GM13977 (cell line): ENCODE measurements at regions not wholly inside any gene's neighbourhood (a gene's known extent, or its start where the extent isn't known, plus 50 kb on each side); places are given as distances from the start of the nearest gene placed in this dataset.

ENCODE experiments used
- DNase-seq: peaks from one replicate; pipeline ENCODE4 v3.0.0; 2012; ENCODE audit warnings: low spot score
- CTCF ChIP-seq: IDR thresholded peaks from 2 replicates; pipeline ENCODE4 v1.5.1; 2012; ENCODE audit warnings: mild to moderate bottlenecking, control low read depth; ENCODE audit not compliant: insufficient read depth; ENCODE audit errors: extremely low read depth, missing control alignments
- in situ Hi-C: fragments of 300-500 bp; cut with MboI; formaldehyde crosslinking; loops from one replicate; pipeline ENCODE4 v1.12.0; 2022; ENCODE audit warnings: low sequenced_read_pairs, low pct_unique_long_range_greater_than_20kb, mixed read lengths, inconsistent platforms; ENCODE audit not compliant: unreplicated experiment

- no peak for TF ChIP-seq CTCF
- no peak for DNase-seq
- in situ Hi-C loops, result no loop called here
Observed at GRCh38 chr6:101281266-101281665, 112.2 kb upstream of the GRIK2 start.

DNA sequence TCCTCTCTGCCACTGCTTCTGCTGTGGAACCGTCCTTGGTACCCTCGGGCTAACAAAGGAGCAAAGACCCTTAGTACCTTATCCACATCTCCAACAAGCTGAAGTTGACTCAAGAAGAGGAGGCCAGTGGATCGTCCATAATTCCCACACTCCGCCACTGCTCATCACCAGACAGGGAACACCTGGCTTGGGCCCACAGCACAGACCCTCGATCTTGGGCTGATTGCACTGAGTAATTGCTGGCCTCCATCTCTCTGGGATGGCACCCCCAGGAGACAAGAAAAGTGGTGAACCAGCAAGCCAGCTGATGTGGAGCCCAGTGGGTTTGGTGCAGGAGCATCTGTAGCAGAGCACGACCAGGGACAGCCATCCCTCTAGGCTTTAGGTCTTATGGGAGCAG is 109.4 kb upstream of the GRIK2 start:
- no peak for TF ChIP-seq CTCF
- in situ Hi-C loops, result no loop called here
- DNase-seq, result no peak

GRCh38 chr6:101286146-101286545 is 107.4 kb upstream of the GRIK2 start:
- DNase-seq, result no peak
- in situ Hi-C loops, result no loop called here
- TF ChIP-seq CTCF, result no peak

DNA sequence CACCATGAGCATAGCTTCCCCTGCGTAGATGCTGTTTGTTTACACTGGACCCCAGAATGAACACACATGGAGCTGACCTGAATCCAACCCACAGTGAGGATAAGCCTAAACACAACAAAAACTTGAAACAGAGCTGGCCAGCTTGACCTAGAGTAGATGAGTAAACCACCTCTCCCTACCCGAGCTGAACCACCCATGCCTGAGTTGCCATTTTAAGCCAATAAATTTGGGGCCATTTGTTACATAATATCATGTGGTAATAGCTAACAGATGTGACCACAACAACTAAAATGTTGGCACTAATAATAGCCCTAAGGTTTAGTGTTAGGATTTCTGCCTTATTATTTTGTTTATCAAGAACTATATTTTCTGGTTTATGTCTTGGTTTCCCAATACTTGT is 103.2 kb upstream of the GRIK2 start:
- in situ Hi-C loops, result no loop called here
- no peak for TF ChIP-seq CTCF
- no peak for DNase-seq

DNA sequence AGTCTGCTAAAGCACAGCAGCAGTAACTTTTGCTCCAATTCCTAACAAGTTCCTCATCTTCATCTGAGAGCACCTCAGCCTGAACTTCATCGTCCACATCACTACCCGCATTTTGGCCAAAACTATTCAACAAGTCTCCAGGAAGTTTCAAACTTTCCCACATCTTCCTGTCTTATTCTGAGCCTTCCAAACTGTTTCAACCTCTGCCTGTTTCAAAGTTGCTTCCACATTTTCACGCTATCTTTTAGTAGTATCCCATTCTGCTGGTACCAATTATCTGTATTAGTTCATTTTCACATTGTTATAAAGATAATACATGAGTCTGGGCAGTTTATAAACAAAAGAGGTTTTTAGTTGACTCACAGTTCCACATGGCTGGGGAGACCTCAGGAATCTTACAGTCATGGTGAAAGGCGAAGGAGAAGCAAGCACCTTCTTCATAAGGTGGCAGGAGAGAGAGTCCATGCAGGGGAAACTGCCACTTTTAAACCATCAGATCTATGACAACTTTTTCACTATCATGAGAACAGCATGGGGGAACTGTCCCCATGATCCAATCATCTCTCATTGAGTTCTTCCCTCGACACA is 99.4 kb upstream of the GRIK2 start:
- DNase-seq, result no peak
- TF ChIP-seq CTCF, result no peak
- in situ Hi-C loops, result no loop called here

DNA sequence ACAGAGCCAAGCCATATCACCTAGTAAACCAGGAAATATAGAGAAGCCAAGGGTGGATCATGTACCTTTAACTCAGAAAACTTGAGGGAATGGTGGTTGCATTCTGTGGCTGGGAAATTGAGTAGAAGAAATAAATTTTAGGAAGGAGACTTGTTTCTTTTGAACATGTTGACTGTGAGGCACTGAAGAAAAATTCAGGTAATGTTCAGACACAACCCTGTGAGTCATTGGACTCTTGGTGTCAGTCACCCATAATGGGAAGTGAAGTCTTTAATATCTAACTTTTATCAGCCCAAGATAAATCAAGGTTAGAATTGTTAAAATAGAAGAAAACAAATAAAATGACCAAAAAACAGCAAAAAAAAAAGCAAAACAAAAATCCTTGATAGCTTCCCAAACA is 98.8 kb upstream of the GRIK2 start:
- DNase-seq, result no peak
- in situ Hi-C loops, result no loop called here
- TF ChIP-seq CTCF, result no peak
